Uterus (tissue), 2 donors: ENCODE measurements at regions not wholly inside any gene's neighbourhood (a gene's known extent, or its start where the extent isn't known, plus 50 kb on each side); places are given as distances from the start of the nearest gene placed in this dataset.

ENCODE experiments used
- CTCF ChIP-seq, 4 experiments: fragments of 200-600 bp in 2 of 4; fragments of 450-650 bp in 2 of 4; sonication (generic) in 2 of 4; IDR thresholded peaks; one replicate each; pipeline ENCODE4 v1.5.1; 2016 to 2019; ENCODE audit warnings: antibody characterized with exemption in 4 of 4, mild to moderate bottlenecking in 2 of 4, moderate library complexity in 1 of 4
- POLR2A ChIP-seq, 2 donors: fragments of 450-650 bp; IDR thresholded peaks; one replicate each; pipeline ENCODE4 v1.6.1; 2016; ENCODE audit warnings: antibody characterized with exemption in 2 of 2, mild to moderate bottlenecking in 1 of 2, moderate library complexity in 1 of 2

GRCh38 chr6:76742919-76743318, 670.5 kb upstream of the IMPG1 start:
- TF ChIP-seq CTCF (IDR thresholded peaks at IDR 0.05) = no peak
- no peak for TF ChIP-seq POLR2A (IDR thresholded peaks at IDR 0.05)
